ENCODE measurements at regions not wholly inside any gene's neighbourhood (a gene's known extent, or its start where the extent isn't known, plus 50 kb on each side); places are given as distances from the start of the nearest gene placed in this dataset.

DNA sequence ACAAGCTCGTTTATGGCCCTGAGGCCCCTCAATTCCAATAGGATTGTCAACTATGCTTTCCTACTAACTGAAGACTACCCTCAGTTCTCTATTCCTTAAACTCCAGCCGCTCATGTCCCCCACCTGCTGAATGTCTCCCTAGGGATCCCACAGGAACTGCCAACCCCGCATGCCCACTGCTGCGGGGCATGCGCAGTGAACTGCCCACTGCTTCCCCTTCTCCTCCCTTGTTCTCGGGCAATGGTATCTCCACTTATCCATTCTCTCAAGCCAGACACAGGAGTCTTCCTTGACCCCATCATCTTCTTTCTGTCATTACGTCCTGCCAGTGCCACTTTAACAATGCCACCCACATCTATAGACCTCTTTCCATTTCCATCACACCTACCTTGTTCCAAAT is 90.0 kb downstream of the FGF18 start:
- TF ChIP-seq GATA1 (IDR thresholded peaks at IDR 0.05; ENCODE audit: low read depth, low read length) (no peak), POLR2A (IDR thresholded peaks at IDR 0.05; ENCODE audit: low read length) (no peak)
- no peak for DNase-seq

DNA sequence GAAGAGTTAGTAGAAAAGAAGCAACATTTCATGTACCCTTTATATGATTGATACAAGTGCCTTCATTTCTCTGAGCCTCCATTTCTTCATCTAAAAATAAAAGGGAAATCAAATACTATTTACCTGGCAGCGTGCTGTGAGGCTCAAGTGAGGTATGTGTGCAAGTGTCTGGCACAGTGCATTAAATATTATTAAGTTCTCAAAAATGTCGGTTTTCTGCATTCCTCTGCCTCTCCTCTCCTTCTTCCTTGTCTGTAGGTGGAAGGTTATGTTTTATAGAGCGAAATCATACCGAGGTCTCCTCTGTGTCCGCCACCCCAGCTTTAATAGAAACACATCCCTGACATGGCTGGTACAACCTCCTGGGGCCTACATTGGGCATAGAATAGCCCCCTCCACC is 93.0 kb downstream of the FGF18 start:
- DNase-seq = no peak
- TF ChIP-seq POLR2A (IDR thresholded peaks at IDR 0.05; ENCODE audit: low read length) = no peak

DNA sequence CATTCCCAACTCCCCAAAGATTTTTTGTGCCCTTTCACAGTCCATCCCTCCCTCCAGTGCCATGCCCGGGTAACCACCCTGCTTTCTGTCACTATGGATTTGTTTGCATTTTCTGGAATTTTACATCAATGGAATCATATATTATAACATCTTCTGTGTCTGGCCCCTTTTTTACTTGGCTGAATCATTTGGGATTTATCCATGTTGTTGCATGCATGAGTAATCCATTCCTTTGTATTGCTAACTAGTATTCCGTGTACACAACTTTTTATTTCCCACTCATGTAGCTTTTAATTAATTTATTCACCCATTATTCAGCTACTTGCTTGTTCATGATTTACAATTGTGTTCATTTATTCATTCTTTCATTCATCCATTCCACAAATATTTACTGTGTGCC is 94.1 kb downstream of the FGF18 start:
- TF ChIP-seq GATA1 (IDR thresholded peaks at IDR 0.05; ENCODE audit: low read depth, low read length) (no peak), POLR2A (IDR thresholded peaks at IDR 0.05; ENCODE audit: low read length) (no peak)
- DNase-seq = no peak

DNA sequence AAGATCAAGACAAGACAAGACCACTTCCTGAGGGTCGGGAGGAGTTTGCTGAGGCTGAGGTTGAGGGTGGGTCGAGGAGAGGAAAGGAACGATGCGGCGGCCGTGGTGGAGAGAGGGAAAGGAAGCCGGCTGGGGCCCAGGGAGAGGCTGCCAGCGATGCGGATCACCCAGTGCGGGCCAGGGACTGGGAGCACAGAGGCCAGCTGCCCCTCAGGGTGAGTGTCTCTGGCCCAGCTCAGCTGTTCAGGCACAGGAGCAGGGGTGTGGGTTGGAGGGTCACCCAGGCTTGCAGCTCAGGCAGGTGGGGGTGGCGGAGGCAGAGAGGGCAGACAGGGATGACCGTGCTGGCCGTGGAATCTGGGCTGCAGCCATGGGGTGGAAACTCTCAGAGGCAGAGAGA is 99.5 kb downstream of the FGF18 start:
- no peak for DNase-seq
- TF ChIP-seq POLR2A (IDR thresholded peaks at IDR 0.05; ENCODE audit: low read length) (no peak), GATA1 (IDR thresholded peaks at IDR 0.05; ENCODE audit: low read depth, low read length) (no peak)

DNA sequence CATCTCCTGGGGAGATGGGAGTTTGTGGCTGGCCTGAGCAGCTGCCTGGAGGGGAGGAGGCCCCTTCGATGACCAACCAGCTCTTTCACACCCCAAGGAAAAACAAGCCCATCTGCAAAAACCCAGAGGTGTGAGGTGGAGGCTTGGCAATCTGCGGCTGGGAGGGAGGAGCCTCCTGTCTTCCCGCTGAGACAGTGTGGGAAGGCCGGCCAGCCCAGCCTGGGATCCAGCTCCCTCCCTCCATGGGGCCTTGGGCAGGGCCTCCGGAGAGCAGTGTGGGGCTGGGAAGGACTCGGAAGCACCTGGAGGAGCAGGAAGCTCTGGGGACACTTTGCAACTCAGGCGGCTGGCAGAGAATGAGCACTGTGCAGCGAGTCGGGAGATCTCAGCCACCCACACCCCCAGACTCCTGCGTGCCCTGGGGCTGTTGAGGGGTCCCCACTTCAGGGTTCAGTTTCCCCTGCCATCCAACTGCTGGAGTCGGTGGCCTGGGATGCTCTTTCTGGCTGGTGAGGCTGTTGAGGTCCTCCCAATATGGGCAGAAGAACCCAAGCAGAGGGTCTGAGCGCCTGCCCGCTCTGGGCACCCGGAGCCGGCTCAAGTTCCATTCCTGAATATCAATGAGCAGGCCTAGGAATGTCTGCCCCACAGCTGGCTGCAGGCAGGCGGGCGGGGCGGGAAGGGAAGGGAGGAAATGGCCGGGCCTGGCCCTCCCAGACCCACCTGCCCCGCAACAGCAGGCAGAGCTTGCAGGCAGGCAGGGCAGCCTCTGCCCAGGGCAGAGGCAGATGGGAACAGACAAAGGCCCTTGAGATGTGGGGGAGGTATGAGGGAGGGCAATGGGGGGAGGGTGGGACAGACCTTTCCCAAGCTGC is 101.1 kb downstream of the FGF18 start:
- TF ChIP-seq POLR2A (IDR thresholded peaks at IDR 0.05; ENCODE audit: low read length) (no peak), GATA1 (IDR thresholded peaks at IDR 0.05; ENCODE audit: low read depth, low read length) (no peak)

DNA sequence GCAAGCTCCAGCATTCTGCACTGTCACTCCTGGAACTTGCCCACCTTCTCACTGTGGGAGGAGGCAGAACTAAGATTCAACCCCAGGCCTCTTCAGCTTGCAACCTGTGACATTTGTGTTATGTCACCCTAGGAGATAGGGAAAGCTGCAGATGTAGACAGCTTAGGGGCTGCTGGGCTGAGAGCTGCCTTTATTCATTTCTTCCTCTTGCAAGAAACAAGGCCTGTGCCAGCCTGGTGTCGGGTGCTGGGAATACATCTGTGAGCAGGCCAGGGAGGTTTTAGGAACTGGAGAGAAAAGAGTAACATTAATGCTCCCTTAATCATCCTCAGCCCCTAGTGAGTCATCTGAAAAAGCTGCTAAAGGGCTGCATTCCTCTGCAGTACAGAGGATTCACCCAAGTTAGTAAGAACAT is 101.8 kb downstream of the FGF18 start:
- no peak for DNase-seq
- TF ChIP-seq GATA1 (IDR thresholded peaks at IDR 0.05; ENCODE audit: low read depth, low read length) (no peak), POLR2A (IDR thresholded peaks at IDR 0.05; ENCODE audit: low read length) (no peak)

More for the DNA sequence above, 101.1 kb downstream of the FGF18 start:
- DNase-seq = no peak

DNA sequence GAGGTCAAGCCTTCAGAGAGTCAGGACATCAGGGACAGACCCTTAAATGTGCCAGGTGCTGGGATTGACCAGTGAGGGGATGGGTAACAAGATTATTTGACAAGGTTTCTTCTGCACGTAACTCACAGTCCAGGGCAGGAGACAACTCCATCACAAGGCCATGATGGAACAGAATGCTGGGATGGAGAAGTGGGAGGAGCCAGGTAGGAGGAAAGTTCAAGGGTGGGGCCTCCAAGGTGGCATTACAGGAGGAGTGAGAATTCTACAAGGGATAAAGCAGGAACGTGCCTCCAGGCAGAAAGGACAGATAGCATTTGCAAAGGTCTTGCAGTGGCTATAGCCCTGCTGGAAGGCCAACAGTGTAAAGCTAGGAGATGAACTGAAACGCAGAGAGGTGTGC is 102.2 kb downstream of the FGF18 start:
- DNase-seq = no peak
- TF ChIP-seq POLR2A (IDR thresholded peaks at IDR 0.05; ENCODE audit: low read length) (no peak), GATA1 (IDR thresholded peaks at IDR 0.05; ENCODE audit: low read depth, low read length) (no peak)

DNA sequence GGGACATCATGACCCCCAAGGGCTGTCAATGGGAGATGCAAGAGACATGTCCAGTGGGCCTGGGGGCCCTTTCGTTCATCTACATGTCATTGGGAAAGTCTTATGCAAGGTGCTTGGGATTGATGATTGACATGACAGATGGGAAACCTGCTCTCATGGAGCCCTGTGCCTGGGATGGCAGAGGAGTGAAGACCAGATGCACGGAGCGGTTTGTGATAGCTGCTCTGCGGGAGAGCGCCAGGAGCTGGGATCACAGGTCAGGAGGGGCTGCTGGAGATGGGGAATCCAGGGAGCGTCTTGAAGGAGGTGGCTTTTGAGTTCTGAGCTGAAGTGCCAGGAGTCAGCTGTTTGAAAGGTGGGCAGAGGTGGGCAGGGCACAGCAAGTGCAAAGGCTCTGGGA is 104.3 kb downstream of the FGF18 start:
- no peak for TF ChIP-seq POLR2A (IDR thresholded peaks at IDR 0.05; ENCODE audit: low read length)
- no peak for TF ChIP-seq GATA1 (IDR thresholded peaks at IDR 0.05; ENCODE audit: low read depth, low read length)
- DNase-seq = no peak

DNA sequence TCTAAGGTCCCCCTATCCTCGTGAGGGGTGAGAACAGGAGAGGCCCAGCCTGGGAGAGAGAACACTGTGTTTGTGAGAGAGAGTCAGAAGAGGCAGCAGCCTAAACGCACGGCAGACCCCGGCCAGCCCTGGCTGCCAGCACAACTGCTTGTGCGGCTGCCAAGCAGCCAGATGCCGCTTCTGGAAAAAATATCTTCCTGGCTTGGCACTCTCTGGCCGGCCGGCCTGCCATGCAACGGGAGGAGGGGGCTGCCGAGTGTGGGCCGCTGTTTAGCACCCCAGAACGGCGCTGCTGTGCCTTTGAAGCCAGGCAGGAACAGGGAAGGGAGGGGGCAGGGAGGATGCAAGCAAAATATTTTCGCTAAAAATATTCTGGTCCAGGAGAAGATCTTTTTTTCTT is 105.0 kb downstream of the FGF18 start:
- DNase-seq = no peak
- no peak for TF ChIP-seq GATA1 (IDR thresholded peaks at IDR 0.05; ENCODE audit: low read depth, low read length)
- TF ChIP-seq POLR2A (IDR thresholded peaks at IDR 0.05; ENCODE audit: low read length) = no peak

DNA sequence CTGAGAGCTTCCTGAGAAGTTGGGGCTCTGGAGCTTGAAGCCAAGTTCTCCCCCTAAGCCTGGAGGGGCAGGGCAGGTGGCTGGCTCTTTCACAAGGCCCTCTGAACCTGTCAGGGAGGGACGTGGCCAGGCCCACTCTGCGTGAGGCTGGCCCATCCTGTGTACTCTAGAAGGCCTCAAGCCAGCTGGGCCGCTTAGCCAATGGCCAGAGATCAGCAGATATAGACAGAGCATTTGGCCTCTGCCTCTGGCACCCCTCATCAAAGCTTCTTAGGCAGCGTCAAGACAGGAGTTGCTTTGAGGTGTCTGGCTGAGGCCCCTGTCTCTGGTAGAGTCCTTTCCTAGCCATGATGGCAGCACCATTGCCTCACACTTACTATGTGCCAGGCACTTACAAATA is 105.6 kb downstream of the FGF18 start:
- TF ChIP-seq POLR2A (IDR thresholded peaks at IDR 0.05; ENCODE audit: low read length) (no peak), GATA1 (IDR thresholded peaks at IDR 0.05; ENCODE audit: low read depth, low read length) (no peak)
- DNase-seq = no peak

DNA sequence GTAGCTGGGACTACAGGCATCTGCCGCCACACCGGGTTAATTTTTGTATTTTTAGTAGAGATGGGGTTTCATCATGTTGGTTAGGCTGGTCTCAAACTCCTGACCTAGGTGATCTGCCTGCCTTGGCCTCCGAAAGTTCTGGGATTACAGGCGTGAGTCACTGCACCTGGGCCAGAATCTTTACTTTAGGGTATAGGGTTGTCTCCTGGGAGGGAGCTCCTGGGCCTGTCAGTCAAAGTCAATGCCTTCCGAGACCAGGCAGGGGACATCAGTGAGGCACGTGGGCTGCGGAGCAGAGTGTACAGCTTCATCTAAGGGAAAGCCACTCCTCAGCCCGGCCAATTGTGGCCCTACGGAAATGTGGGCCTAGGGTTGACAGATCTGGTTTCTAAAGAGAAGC is 108.6 kb downstream of the FGF18 start:
- no peak for DNase-seq
- TF ChIP-seq GATA1 (IDR thresholded peaks at IDR 0.05; ENCODE audit: low read depth, low read length) = no peak
- no peak for TF ChIP-seq POLR2A (IDR thresholded peaks at IDR 0.05; ENCODE audit: low read length)

DNA sequence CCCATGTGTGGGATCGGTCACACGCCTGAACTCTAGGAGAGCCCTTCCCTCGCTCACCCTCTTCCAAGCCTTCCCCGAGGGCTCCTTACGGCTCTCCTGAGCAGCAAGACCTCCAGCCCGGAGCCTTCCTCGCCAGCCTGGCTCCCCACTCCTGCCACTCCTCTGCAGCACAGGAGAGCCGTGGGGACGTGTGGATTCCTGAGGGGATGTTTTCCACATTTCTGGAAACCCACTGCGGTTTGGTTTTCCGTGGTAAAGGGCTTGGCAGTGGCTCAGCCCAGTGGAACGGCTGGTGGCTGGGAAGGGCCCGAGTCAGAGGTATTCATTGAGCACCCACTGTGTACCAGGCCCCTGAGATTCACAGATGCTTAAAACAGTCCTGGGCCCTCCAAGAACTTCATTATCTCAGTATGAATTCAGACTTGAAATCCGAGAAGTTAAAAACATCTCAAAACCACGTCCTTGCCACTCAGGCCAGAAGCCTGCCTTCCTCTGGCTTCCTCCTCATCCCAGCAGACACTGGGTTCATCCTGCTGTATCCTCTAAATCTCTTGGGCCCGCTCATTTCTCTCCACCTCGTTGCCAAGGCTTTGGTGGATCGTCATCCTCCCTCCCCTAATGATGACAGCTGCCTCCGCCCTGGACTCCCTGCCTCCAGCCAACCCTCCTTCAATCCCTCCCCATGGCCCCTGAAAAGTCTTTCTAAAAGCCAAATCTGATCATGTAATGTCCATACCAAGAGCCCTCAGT is 109.6 kb downstream of the FGF18 start:
- TF ChIP-seq GATA1 (IDR thresholded peaks at IDR 0.05; ENCODE audit: low read depth, low read length) (no peak), POLR2A (IDR thresholded peaks at IDR 0.05; ENCODE audit: low read length) (no peak)
- DNase-seq = no peak

DNA sequence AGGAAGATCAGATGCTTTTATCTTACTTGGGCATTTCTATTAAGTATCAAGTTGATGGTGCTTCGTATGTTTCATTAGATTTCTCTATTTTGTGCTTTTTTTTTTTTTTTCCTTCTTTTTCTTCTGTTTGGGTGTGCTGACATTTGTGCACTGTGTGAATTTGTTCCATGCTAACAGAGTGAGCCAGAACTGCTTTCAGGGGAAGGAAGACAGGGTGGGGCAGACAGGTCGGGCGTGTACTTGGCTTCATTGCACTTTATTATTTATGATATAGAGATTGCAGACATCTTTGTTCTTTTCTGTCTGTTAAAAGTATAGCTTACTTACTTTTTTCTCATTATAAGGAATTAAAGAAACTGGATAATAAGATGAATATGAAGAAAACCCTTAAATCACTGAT is 112.2 kb downstream of the FGF18 start:
- no peak for DNase-seq
- TF ChIP-seq GATA1 (IDR thresholded peaks at IDR 0.05; ENCODE audit: low read depth, low read length) (no peak), POLR2A (IDR thresholded peaks at IDR 0.05; ENCODE audit: low read length) (no peak)

DNA sequence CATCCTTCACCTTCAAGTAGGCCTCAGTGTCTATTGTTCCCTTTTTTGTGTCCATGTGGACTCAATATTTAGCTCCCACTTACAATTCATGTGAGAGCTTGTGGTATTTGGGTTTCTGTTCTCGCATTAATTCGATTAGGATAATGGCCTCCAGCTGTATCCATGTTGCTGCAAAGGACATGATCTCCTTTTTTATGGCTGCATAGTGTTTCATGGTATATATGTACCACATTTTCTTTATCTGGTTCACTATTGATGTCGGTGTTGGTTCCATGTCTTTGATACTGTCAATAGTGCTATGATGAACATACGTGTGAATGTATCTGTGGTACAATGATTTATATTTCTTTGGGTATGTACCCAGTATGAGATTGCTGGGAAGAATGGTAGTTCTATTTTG is 113.7 kb downstream of the FGF18 start:
- TF ChIP-seq GATA1 (IDR thresholded peaks at IDR 0.05; ENCODE audit: low read depth, low read length) = no peak
- no peak for TF ChIP-seq POLR2A (IDR thresholded peaks at IDR 0.05; ENCODE audit: low read length)
- no peak for DNase-seq

All from erythroblast (primary cell).